CD4-positive, alpha-beta memory T cell (primary cell): ENCODE measurements at regions not wholly inside any gene's neighbourhood (a gene's known extent, or its start where the extent isn't known, plus 50 kb on each side); places are given as distances from the start of the nearest gene placed in this dataset.

Experiments used
- CTCF ChIA-PET: fragments of 350-600 bp; sonication (Branson Sonifier 250); formaldehyde crosslinking; loops from one replicate; lab custom pipeline; 2021; ENCODE audit warnings: inconsistent platforms; ENCODE audit not compliant: partially characterized antibody; lab: Charles Lee
- POLR2A ChIA-PET: fragments of 350-600 bp; sonication (Branson Sonifier 250); formaldehyde crosslinking; loops from one replicate; lab custom pipeline; 2021; ENCODE audit not compliant: partially characterized antibody; lab: Charles Lee
- DNase-seq, 5 donors: peaks; one replicate each; pipeline versions ENCODE4 v3.0.0 to v3.0.0-alpha.2; 2020 to 2022; ENCODE audit warnings: mixed read lengths in 1 of 5
- H3K27ac ChIP-seq: one replicate; pipeline ENCODE4 v1.7.0; 2013; ENCODE audit warnings: low read depth, low read length
- H3K27me3 ChIP-seq: 2 replicates; pipeline ENCODE4 v1.7.0; 2013; ENCODE audit warnings: mild to moderate bottlenecking, low read length, moderate library complexity; ENCODE audit not compliant: insufficient read depth
- H3K36me3 ChIP-seq: 2 replicates; pipeline ENCODE4 v1.7.0; 2013; ENCODE audit warnings: mild to moderate bottlenecking, low read length, moderate library complexity; ENCODE audit not compliant: insufficient read depth
- H3K4me1 ChIP-seq: 2 replicates; pipeline ENCODE4 v1.7.0; 2013; ENCODE audit warnings: mild to moderate bottlenecking, low read length, moderate library complexity; ENCODE audit not compliant: insufficient read depth
- H3K4me3 ChIP-seq, 2 donors: one replicate each; pipeline ENCODE4 v1.7.0; 2013; ENCODE audit warnings: low read length in 2 of 2, mild to moderate bottlenecking in 1 of 2
- H3K9me3 ChIP-seq, 2 donors: one replicate each; pipeline ENCODE4 v1.7.0; 2013; ENCODE audit warnings: low read length in 2 of 2, control low read depth in 1 of 2; ENCODE audit not compliant: control insufficient read depth in 1 of 2
- H3K27ac Mint-ChIP-seq, 7 donors: one replicate each; pipeline ENCODE4 v1.8.0; 2020 to 2021; ENCODE audit warnings: mixed read lengths in 7 of 7, mild to moderate bottlenecking in 6 of 7, inconsistent platforms in 3 of 7, moderate library complexity in 3 of 7
- H3K27me3 Mint-ChIP-seq, 2 donors: one replicate each; pipeline ENCODE4 v1.8.0; 2020 to 2021; ENCODE audit warnings: mixed read lengths in 2 of 2
- H3K36me3 Mint-ChIP-seq, 2 donors: one replicate each; pipeline ENCODE4 v1.8.0; 2020 to 2021; ENCODE audit warnings: mixed read lengths in 2 of 2, inconsistent platforms in 1 of 2, mild to moderate bottlenecking in 1 of 2
- H3K4me1 Mint-ChIP-seq, 4 donors: one replicate each; pipeline ENCODE4 v1.8.0; 2020 to 2021; ENCODE audit warnings: mixed read lengths in 4 of 4, mild to moderate bottlenecking in 1 of 4
- H3K4me3 Mint-ChIP-seq, 8 donors: one replicate each; pipeline ENCODE4 v1.8.0; 2020 to 2021; ENCODE audit warnings: mixed read lengths in 8 of 8, mild to moderate bottlenecking in 7 of 8, moderate library complexity in 6 of 8, inconsistent platforms in 3 of 8
- H3K9me3 Mint-ChIP-seq, 8 donors: one replicate each; pipeline ENCODE4 v1.8.0; 2020 to 2021; ENCODE audit warnings: mixed read lengths in 8 of 8, mild to moderate bottlenecking in 5 of 8, inconsistent platforms in 3 of 8, moderate library complexity in 1 of 8
- intact Hi-C: fragments of 100-400 bp; cut with micrococcal nuclease; formaldehyde crosslinking; loops from one replicate; pipeline ENCODE4 v1.15.1; 2023

DNA sequence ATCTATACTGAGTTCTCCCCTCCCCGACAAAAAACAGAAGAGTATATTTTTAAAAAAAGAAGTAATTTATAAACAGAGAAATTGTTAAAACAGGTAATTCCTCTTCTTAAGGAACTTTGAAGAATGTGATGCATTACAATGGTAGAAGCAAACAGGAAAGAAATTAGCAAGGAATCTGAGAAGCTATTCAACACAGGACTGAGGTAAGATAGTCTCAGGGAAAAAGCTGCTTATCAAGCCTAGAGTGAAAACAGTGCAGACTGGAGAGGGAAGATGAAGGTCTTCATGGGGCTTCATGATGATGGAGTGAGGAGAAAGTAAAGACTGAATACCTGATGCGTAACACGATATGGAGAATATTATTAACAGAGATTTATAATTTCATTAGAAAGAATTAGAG is 880.0 kb downstream of the SLC16A7 start:
- Histone ChIP-seq H3K36me3 (no peaks in the 10 kb centered on the region), H3K4me3 (no peak overlapping the region), H3K27me3 (no peaks in the 10 kb centered on the region), H3K4me1 (no peaks in the 10 kb centered on the region), H3K9me3 (no peaks in the 10 kb centered on the region), H3K27ac (no peak overlapping the region)
- no peaks in the 10 kb centered on the region for H3K36me3 Mint-ChIP-seq
- no peak overlapping the region for H3K27ac Mint-ChIP-seq
- CTCF ChIA-PET = no interaction called here
- DNase-seq = no peak
- intact Hi-C loops = no loop called here
- no peak overlapping the region for H3K4me3 Mint-ChIP-seq
- no peaks in the 10 kb centered on the region for H3K27me3 Mint-ChIP-seq
- H3K9me3 Mint-ChIP-seq = peaks cover 0 to 5% (median 0%) of the 10 kb centered on the region in 8 donors
- POLR2A ChIA-PET = no interaction called here
- H3K4me1 Mint-ChIP-seq = no peaks in the 10 kb centered on the region

DNA sequence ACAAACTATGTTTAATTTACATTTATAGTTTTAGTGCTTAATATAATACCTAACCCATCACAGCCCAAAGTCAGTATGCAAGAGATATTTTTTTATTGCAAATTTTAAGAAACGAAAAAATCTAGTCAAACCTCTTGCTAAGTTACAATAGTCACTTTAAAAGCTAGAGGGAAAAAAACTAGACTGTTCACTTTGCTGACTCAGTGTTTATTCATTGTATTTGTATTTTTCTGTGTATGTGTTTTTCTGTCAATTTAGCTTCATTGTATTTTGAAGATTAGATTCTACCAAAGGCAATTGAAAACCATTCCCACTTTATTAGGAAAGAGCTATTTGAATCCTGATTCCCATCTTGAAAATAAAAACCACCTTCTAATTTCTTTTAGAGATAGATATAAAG is 891.5 kb downstream of the SLC16A7 start:
- POLR2A ChIA-PET = no interaction called here
- Histone ChIP-seq H3K4me1 (no peaks in the 10 kb centered on the region), H3K27ac (no peak overlapping the region), H3K27me3 (no peaks in the 10 kb centered on the region), H3K9me3 (no peaks in the 10 kb centered on the region), H3K36me3 (no peaks in the 10 kb centered on the region), H3K4me3 (no peak overlapping the region)
- Mint-ChIP-seq H3K9me3 (peaks cover 0 to 8% (median 1%) of the 10 kb centered on the region in 8 donors), H3K4me1 (no peaks in the 10 kb centered on the region), H3K36me3 (no peaks in the 10 kb centered on the region), H3K27ac (no peak overlapping the region), H3K4me3 (no peak overlapping the region), H3K27me3 (no peaks in the 10 kb centered on the region)
- intact Hi-C loops = no loop called here
- no peak for DNase-seq
- CTCF ChIA-PET = no interaction called here

DNA sequence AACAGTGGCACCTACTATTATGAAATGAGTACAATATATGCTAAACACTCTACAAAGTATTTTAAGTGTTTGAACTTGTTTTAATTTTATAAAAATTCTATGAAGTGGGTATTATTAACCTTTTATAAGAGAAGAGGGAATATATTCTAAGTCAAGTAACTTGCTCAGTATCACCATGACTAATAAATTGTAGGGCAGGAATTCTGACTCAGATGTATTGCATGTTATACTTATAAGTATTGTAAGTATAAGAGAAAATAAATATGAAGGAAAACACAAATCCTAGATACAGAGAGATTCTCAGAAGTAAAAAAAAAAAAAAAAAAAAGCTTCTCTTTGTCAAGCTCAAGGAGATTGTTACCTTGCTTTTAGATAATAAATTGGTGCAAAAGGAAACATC is 893.2 kb downstream of the SLC16A7 start:
- intact Hi-C loops = no loop called here
- Histone ChIP-seq H3K27me3 (no peaks in the 10 kb centered on the region), H3K4me3 (no peak overlapping the region), H3K36me3 (no peaks in the 10 kb centered on the region), H3K27ac (no peak overlapping the region), H3K4me1 (no peaks in the 10 kb centered on the region), H3K9me3 (no peaks in the 10 kb centered on the region)
- ChIA-PET POLR2A (no interaction called here), CTCF (no interaction called here)
- Mint-ChIP-seq H3K4me1 (no peaks in the 10 kb centered on the region), H3K4me3 (no peak overlapping the region), H3K27ac (no peak overlapping the region), H3K36me3 (no peaks in the 10 kb centered on the region), H3K27me3 (no peaks in the 10 kb centered on the region), H3K9me3 (peaks cover 0 to 4% (median 0%) of the 10 kb centered on the region in 8 donors)
- DNase-seq = no peak

DNA sequence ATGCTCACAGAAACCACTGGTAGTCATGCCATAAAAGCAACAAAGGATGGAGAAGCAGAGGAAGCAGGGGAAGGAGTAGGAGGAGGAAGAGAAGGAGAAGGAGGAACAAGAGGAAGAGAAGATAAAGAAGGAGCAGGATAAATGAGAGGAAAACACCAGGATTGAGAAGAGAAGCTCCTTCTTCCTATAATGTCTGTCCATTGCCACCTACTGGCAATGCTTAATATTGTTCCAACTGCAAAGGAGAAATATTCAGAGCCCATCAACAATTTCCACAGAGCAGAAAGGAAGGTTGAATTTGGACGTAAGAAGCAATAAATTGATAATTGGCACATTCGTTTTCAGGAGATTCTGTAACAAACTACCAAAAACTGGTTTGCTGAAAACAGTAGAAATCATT is 898.4 kb downstream of the SLC16A7 start:
- no peaks in the 10 kb centered on the region for H3K9me3 ChIP-seq
- no peak for DNase-seq
- peaks cover 0 to 9% (median 3%) of the 10 kb centered on the region in 8 donors for H3K9me3 Mint-ChIP-seq
- intact Hi-C loops = no loop called here
- no peak overlapping the region for H3K4me3 Mint-ChIP-seq
- CTCF ChIA-PET = no interaction called here
- no peak overlapping the region for H3K4me3 ChIP-seq
- no peaks in the 10 kb centered on the region for H3K27me3 Mint-ChIP-seq
- H3K4me1 Mint-ChIP-seq = no peaks in the 10 kb centered on the region
- POLR2A ChIA-PET = no interaction called here
- no peak overlapping the region for H3K27ac ChIP-seq
- H3K27ac Mint-ChIP-seq = no peak overlapping the region
- H3K36me3 Mint-ChIP-seq = no peaks in the 10 kb centered on the region
- H3K27me3 ChIP-seq = no peaks in the 10 kb centered on the region
- H3K4me1 ChIP-seq = no peaks in the 10 kb centered on the region
- no peaks in the 10 kb centered on the region for H3K36me3 ChIP-seq

DNA sequence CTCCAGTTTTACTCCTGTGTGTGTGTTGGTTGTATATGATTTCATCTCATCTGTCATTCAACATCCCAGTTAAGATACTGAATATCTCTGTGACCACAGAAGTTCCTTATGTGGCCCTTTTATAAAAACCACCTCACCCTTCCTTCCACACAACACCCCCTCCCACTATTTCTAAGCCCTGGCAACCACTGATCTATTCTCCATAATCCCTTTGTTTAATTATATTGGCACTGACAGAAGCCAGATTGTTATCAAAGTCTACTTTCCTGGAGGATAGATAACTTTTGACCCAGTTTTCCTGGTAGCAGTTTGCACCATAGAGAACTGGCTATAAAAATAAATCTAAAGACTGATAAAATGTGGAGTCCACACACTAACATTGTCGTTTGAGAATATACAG is 902.8 kb downstream of the SLC16A7 start:
- Histone ChIP-seq H3K4me3 (no peak overlapping the region), H3K27ac (no peak overlapping the region), H3K36me3 (no peaks in the 10 kb centered on the region), H3K27me3 (no peaks in the 10 kb centered on the region), H3K4me1 (no peaks in the 10 kb centered on the region), H3K9me3 (no peaks in the 10 kb centered on the region)
- no peak overlapping the region for H3K4me3 Mint-ChIP-seq
- no peaks in the 10 kb centered on the region for H3K36me3 Mint-ChIP-seq
- intact Hi-C loops = no loop called here
- POLR2A ChIA-PET = no interaction called here
- no peak for DNase-seq
- H3K4me1 Mint-ChIP-seq = no peaks in the 10 kb centered on the region
- no peak overlapping the region for H3K27ac Mint-ChIP-seq
- CTCF ChIA-PET = no interaction called here
- H3K9me3 Mint-ChIP-seq = peaks cover 0 to 12% (median 4%) of the 10 kb centered on the region in 8 donors
- H3K27me3 Mint-ChIP-seq = no peaks in the 10 kb centered on the region

DNA sequence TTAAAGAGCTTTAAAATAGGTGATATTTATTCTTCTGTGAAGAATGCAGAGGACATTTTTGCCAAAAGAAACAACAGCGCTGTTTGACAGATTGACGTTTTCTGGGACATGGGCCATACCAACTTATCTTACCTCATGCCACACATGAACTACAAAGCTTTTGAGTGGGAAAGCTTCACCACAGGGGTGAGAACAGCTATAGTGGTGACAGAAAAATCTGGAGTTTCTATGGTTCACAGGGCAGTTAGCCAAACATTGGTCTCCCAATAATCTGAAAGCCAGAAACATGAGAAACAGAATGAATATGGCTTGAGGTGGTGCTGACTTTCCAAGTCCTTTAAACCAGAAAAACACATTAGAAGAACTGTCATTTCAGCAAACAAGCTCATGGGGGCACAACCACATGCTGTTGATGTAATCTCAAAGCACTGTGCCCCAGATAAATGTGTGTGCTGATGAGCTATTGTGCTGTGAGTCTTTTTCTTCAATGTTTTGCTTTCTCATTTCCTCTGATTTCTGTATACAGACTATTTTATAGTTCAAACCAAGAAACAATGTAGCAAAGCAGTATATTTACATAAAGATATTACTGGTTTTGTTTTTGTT is 905.4 kb downstream of the SLC16A7 start:
- no peak for DNase-seq
- Mint-ChIP-seq H3K27me3 (no peaks in the 10 kb centered on the region), H3K9me3 (peaks cover under 1 to 15% (median 5%) of the 10 kb centered on the region in 8 donors), H3K4me1 (no peaks in the 10 kb centered on the region), H3K4me3 (no peak overlapping the region), H3K27ac (no peak overlapping the region), H3K36me3 (no peaks in the 10 kb centered on the region)
- Histone ChIP-seq H3K4me3 (no peak overlapping the region), H3K27ac (no peak overlapping the region), H3K27me3 (no peaks in the 10 kb centered on the region), H3K9me3 (peaks cover 0 to 4% of the 10 kb centered on the region in 2 donors), H3K36me3 (no peaks in the 10 kb centered on the region), H3K4me1 (no peaks in the 10 kb centered on the region)
- ChIA-PET CTCF (no interaction called here), POLR2A (no interaction called here)
- intact Hi-C loops = no loop called here

DNA sequence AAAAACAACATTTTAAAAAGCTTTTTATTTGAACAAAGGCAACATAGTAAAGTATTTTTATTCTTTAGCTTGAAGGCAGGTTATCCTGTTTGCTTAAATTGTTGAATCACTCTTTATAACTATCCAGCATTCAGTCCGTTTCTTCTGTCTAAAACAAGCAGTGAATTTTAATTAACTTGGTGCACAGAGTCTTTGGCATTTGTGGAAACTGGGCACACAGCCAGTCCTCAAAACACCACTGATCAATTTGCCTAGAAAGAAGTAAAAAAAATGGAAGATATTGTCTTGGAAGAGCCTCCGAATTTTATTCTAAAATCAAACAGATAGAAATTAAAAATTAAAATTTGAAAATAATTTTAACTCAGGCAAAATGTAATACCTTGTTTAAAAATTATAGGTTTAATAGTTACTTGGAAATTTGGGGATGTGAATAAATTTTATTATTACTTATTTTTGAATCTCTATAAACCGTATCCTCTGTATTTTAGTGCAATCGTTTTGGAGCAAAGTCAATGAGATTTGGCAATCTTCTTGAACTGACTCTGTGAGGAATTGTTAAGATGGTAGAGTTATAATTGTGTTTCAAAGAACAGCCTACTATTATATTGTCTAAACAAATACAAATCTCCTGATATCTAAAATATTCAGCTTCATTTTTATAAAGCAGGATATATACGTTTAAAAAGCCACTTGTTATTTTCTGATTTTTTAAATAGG is 927.0 kb downstream of the SLC16A7 start:
- no peaks in the 10 kb centered on the region for H3K27me3 Mint-ChIP-seq
- H3K4me1 Mint-ChIP-seq = no peaks in the 10 kb centered on the region
- no peaks in the 10 kb centered on the region for H3K4me1 ChIP-seq
- H3K4me3 Mint-ChIP-seq = no peak overlapping the region
- no peaks in the 10 kb centered on the region for H3K36me3 ChIP-seq
- intact Hi-C loops = no loop called here
- no peak overlapping the region for H3K4me3 ChIP-seq
- CTCF ChIA-PET = no interaction called here
- POLR2A ChIA-PET = no interaction called here
- no peak for DNase-seq
- H3K9me3 ChIP-seq = no peaks in the 10 kb centered on the region
- no peak overlapping the region for H3K27ac ChIP-seq
- no peaks in the 10 kb centered on the region for H3K27me3 ChIP-seq
- H3K9me3 Mint-ChIP-seq = peaks cover 0 to 13% (median 4%) of the 10 kb centered on the region in 8 donors
- no peaks in the 10 kb centered on the region for H3K36me3 Mint-ChIP-seq
- H3K27ac Mint-ChIP-seq = no peak overlapping the region
